ENCODE measurements at regions not wholly inside any gene's neighbourhood (a gene's known extent, or its start where the extent isn't known, plus 50 kb on each side); places are given as distances from the start of the nearest gene placed in this dataset.

DNA sequence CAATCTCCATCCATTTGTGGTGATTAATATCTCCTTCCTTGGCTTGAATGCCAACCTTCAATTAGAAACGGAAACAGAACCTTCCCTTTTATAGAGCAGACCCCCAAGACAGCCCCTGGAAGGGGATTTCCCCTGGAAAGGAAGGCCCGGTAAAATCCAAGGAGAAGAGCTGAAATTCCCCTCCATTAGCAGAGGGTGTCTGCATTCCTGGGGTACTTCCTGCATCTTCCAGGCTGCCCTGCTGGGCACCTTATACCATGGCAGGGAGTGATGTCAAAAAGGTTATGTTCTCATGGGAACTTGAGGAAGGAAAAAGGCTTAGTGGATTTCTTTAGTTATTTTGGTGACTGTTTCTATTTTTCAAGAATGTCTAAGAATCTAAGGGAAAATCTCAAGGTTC, 116.7 kb upstream of the NEO1 start:
- Histone ChIP-seq H3K4me1 (replicated peaks; ENCODE audit: insufficient read depth) (no peaks in the 10 kb centered on the region), H3K27ac (no peak overlapping the region), H3K79me2 (ENCODE audit: low read depth) (no peaks in the 10 kb centered on the region), H2AFZ (no peak overlapping the region), H3K4me3 (no peak overlapping the region), H3K36me3 (ENCODE audit: low read depth) (no peaks in the 10 kb centered on the region), H4K20me1 (ENCODE audit: insufficient read depth) (peaks cover 3% of the 10 kb centered on the region; the same call in 1 of the 2 replicates), H3F3A (ENCODE audit: insufficient read depth, low read depth) (no peaks in the 10 kb centered on the region), H3K9me3 (ENCODE audit: insufficient read depth, low read depth) (no peaks in the 10 kb centered on the region), H3K9me2 (ENCODE audit: insufficient read depth) (no peaks in the 10 kb centered on the region), H3K27me3 (ENCODE audit: insufficient read depth, low read depth) (peaks cover 70% of the 10 kb centered on the region), H3K4me2 (no peak overlapping the region)
- no TSS peak for BruUV-seq (replicated peaks)
- no peak for DNase-seq
- no peak for TF ChIP-seq EZH2 (IDR thresholded peaks at IDR 0.05; ENCODE audit: low read depth)
- TF ChIP-seq, protein P1, sequence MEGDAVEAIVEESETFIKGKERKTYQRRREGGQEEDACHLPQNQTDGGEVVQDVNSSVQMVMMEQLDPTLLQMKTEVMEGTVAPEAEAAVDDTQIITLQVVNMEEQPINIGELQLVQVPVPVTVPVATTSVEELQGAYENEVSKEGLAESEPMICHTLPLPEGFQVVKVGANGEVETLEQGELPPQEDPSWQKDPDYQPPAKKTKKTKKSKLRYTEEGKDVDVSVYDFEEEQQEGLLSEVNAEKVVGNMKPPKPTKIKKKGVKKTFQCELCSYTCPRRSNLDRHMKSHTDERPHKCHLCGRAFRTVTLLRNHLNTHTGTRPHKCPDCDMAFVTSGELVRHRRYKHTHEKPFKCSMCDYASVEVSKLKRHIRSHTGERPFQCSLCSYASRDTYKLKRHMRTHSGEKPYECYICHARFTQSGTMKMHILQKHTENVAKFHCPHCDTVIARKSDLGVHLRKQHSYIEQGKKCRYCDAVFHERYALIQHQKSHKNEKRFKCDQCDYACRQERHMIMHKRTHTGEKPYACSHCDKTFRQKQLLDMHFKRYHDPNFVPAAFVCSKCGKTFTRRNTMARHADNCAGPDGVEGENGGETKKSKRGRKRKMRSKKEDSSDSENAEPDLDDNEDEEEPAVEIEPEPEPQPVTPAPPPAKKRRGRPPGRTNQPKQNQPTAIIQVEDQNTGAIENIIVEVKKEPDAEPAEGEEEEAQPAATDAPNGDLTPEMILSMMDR (conservative IDR thresholded peaks at IDR 0.05): no peak
- intact Hi-C loops (cut with micrococcal nuclease; ENCODE audit: unreplicated experiment): no loop called here
- POLR2A ChIA-PET (ENCODE audit: unreplicated experiment): no interaction called here
- CTCF ChIA-PET: no interaction called here

DNA sequence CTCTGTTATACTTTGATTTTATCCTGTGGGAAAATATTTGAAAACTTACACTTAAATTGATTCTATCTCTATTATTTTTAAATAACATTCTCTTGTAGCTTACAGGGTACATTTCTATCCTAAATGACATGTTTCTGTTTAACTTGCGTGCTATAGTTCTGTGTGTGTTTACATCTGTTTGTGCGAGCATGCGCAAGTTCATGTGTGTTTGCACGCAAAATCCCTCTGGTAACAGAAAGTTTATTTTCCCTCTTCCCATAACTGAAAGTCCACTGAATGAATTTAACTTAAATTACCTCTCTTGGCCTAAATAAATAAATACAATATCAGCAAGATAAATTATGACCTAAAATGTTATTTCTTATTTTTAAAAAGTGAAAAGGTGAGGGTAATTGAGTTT, 117.3 kb upstream of the NEO1 start:
- intact Hi-C loops (cut with micrococcal nuclease; ENCODE audit: unreplicated experiment): no loop called here
- H3K36me3 ChIP-seq (ENCODE audit: low read depth): no peaks in the 10 kb centered on the region

DNA sequence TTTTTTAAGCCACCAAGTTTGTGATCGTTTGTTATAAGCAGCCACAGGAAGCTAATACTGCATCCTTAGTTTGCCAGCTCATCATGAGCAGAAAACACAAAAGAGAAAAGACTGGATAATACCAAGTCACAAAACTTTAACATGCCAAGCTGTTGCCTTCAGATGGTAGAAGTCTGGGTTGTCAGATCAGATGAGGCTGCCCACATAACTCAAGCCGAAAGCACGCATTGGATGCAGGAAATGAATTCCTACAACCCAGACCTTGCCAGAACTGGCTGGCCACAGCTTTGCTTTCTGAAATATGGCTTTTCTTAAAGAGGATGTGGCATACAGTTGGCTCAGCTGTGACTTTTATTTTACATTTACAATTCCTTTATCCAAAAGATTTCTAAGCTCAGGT, 118.3 kb upstream of the NEO1 start:
- peaks cover 3% of the 10 kb centered on the region; the same call in 1 of the 2 replicates for H4K20me1 ChIP-seq (ENCODE audit: insufficient read depth)
- no peak overlapping the region for H2AFZ ChIP-seq
- no peaks in the 10 kb centered on the region for H3K79me2 ChIP-seq (ENCODE audit: low read depth)
- no peak overlapping the region for H3K4me2 ChIP-seq
- TF ChIP-seq EZH2 (IDR thresholded peaks at IDR 0.05; ENCODE audit: low read depth): no peak
- TF ChIP-seq, protein P1 (conservative IDR thresholded peaks at IDR 0.05): no peak
- no peaks in the 10 kb centered on the region for H3K9me3 ChIP-seq (ENCODE audit: insufficient read depth, low read depth)
- H3K9me2 ChIP-seq (ENCODE audit: insufficient read depth): no peaks in the 10 kb centered on the region
- BruUV-seq (replicated peaks): no TSS peak
- intact Hi-C loops (cut with micrococcal nuclease; ENCODE audit: unreplicated experiment): no loop called here
- H3K27me3 ChIP-seq (ENCODE audit: insufficient read depth, low read depth): peaks cover 70% of the 10 kb centered on the region
- H3K36me3 ChIP-seq (ENCODE audit: low read depth): no peaks in the 10 kb centered on the region
- ChIA-PET CTCF (no interaction called here), POLR2A (ENCODE audit: unreplicated experiment) (no interaction called here)
- no peak overlapping the region for H3K27ac ChIP-seq
- H3F3A ChIP-seq (ENCODE audit: insufficient read depth, low read depth): no peaks in the 10 kb centered on the region
- H3K4me1 ChIP-seq (replicated peaks; ENCODE audit: insufficient read depth): no peaks in the 10 kb centered on the region
- no peak for DNase-seq
- no peak overlapping the region for H3K4me3 ChIP-seq

More for the DNA sequence above, 117.3 kb upstream of the NEO1 start:
- H3K4me2 ChIP-seq: no peak overlapping the region
- no peak overlapping the region for H3K27ac ChIP-seq
- peaks cover 70% of the 10 kb centered on the region for H3K27me3 ChIP-seq (ENCODE audit: insufficient read depth, low read depth)
- DNase-seq: no peak
- H3F3A ChIP-seq (ENCODE audit: insufficient read depth, low read depth): no peaks in the 10 kb centered on the region
- no peaks in the 10 kb centered on the region for H3K4me1 ChIP-seq (replicated peaks; ENCODE audit: insufficient read depth)
- H3K9me3 ChIP-seq (ENCODE audit: insufficient read depth, low read depth): no peaks in the 10 kb centered on the region
- CTCF ChIA-PET: no interaction called here
- H3K4me3 ChIP-seq: no peak overlapping the region
- POLR2A ChIA-PET (ENCODE audit: unreplicated experiment): no interaction called here
- H3K9me2 ChIP-seq (ENCODE audit: insufficient read depth): no peaks in the 10 kb centered on the region
- no peak for TF ChIP-seq EZH2 (IDR thresholded peaks at IDR 0.05; ENCODE audit: low read depth)
- TF ChIP-seq, protein P1 (conservative IDR thresholded peaks at IDR 0.05): no peak
- no peaks in the 10 kb centered on the region for H3K79me2 ChIP-seq (ENCODE audit: low read depth)
- H4K20me1 ChIP-seq (ENCODE audit: insufficient read depth): peaks cover 3% of the 10 kb centered on the region; the same call in 1 of the 2 replicates
- BruUV-seq (replicated peaks): no TSS peak
- H2AFZ ChIP-seq: no peak overlapping the region
